Adrenal gland (tissue), 5 donors: ENCODE measurements at regions not wholly inside any gene's neighbourhood (a gene's known extent, or its start where the extent isn't known, plus 50 kb on each side); places are given as distances from the start of the nearest gene placed in this dataset.

Experiments used
- POLR2A ChIP-seq, 2 donors: fragments of 450-650 bp; IDR thresholded peaks; one replicate each; pipeline ENCODE4 v1.6.1; 2017; ENCODE audit warnings: antibody characterized with exemption in 2 of 2, mild to moderate bottlenecking in 2 of 2, moderate library complexity in 1 of 2
- TF ChIP-seq, protein P1 (sequence below), 6 experiments: fragments of 450-650 bp in 4 of 6; fragments of 200-600 bp in 2 of 6; sonication (generic) in 1 of 6; IDR thresholded peaks; 1 replicate in 5 of 6; 2 replicates in 1 of 6; pipeline versions ENCODE4 v1.5.1 to v1.8.0; 2016 to 2021; ENCODE audit warnings: antibody characterized with exemption in 6 of 6, mild to moderate bottlenecking in 2 of 6, moderate library complexity in 1 of 6
- donor health status: DM: no; HTN: no; CAD: no.

- TF ChIP-seq POLR2A (IDR thresholded peaks at IDR 0.05) = no peak
- TF ChIP-seq, protein P1, sequence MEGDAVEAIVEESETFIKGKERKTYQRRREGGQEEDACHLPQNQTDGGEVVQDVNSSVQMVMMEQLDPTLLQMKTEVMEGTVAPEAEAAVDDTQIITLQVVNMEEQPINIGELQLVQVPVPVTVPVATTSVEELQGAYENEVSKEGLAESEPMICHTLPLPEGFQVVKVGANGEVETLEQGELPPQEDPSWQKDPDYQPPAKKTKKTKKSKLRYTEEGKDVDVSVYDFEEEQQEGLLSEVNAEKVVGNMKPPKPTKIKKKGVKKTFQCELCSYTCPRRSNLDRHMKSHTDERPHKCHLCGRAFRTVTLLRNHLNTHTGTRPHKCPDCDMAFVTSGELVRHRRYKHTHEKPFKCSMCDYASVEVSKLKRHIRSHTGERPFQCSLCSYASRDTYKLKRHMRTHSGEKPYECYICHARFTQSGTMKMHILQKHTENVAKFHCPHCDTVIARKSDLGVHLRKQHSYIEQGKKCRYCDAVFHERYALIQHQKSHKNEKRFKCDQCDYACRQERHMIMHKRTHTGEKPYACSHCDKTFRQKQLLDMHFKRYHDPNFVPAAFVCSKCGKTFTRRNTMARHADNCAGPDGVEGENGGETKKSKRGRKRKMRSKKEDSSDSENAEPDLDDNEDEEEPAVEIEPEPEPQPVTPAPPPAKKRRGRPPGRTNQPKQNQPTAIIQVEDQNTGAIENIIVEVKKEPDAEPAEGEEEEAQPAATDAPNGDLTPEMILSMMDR (IDR thresholded peaks at IDR 0.05) = no peak
Observed at GRCh38 chr5:105350486-105351140, 1788.0 kb upstream of the NUDT12 start.
